ENCODE measurements at regions not wholly inside any gene's neighbourhood (a gene's known extent, or its start where the extent isn't known, plus 50 kb on each side); places are given as distances from the start of the nearest gene placed in this dataset.

DNA sequence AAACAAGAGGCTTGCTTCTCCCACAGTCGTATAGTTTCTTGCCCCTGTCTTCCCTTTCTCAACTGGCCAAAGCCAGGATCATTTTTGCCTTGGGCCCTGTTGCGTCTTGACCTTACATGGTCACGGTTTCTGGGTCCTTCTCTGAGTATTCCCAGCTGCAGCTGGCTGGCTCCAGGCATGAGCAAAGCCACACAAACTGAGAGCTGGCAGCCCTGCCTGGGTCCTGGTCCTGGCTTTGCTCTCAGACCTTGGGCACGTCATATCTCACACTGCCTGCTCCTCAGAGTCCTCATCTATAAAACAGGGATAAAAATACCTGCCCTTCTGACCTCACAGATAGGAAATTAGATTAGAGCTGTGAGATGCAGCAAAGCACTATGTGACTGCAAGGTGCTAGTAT is 277.6 kb downstream of the CBLN1 start:
- Histone ChIP-seq H3K9me3 (ENCODE audit: control insufficient read depth, insufficient read depth, low read length) (peaks cover 13% of the 10 kb centered on the region), H3K4me3 (ENCODE audit: low read depth, low read length) (no peak overlapping the region), H3K27ac (ENCODE audit: low read depth, low read length) (no peak overlapping the region), H3K27me3 (ENCODE audit: control insufficient read depth, insufficient read depth, low read length) (no peaks in the 10 kb centered on the region)
- ChIA-PET POLR2A (no interaction called here), CTCF (no interaction called here)
- no peak for DNase-seq (ENCODE audit: low read depth, low spot score)
- no peak for TF ChIP-seq CTCF (IDR thresholded peaks at IDR 0.05; ENCODE audit: low read depth, low read length)

GRCh38 chr16:49003022-49003421 is 278.6 kb downstream of the CBLN1 start:
- no peaks in the 10 kb centered on the region for H3K27me3 ChIP-seq (ENCODE audit: control insufficient read depth, insufficient read depth, low read length)
- H3K4me3 ChIP-seq (ENCODE audit: low read depth, low read length), result no peak overlapping the region
- no peak for TF ChIP-seq CTCF (IDR thresholded peaks at IDR 0.05; ENCODE audit: low read depth, low read length)
- peaks cover 13% of the 10 kb centered on the region for H3K9me3 ChIP-seq (ENCODE audit: control insufficient read depth, insufficient read depth, low read length)
- ChIA-PET POLR2A (no interaction called here), CTCF (no interaction called here)
- no peak for DNase-seq (ENCODE audit: low read depth, low spot score)
- H3K27ac ChIP-seq (ENCODE audit: low read depth, low read length), result no peak overlapping the region

DNA sequence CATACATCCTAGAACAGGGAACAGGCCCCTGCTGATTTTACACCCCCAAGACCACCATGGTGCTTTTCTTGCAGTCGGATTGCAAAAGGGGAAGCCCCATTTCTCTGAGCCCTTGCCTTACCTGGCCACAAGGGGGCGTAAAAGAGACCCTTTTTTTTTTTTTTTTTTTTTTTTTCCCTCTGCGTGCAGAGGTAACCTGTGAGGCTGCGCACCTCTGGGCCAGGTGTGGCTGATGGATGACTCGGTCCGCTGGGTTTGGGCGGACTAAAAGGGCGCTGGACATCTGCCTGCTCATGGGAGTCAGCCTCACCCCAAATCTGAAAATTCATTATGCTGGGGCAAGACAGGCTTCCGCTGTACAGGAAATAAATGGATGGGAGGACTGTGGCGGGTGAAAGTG is 281.0 kb downstream of the CBLN1 start:
- Histone ChIP-seq H3K27me3 (ENCODE audit: control insufficient read depth, insufficient read depth, low read length) (no peaks in the 10 kb centered on the region), H3K27ac (ENCODE audit: low read depth, low read length) (no peak overlapping the region), H3K9me3 (ENCODE audit: control insufficient read depth, insufficient read depth, low read length) (peaks cover 28% of the 10 kb centered on the region), H3K4me3 (ENCODE audit: low read depth, low read length) (no peak overlapping the region)
- TF ChIP-seq CTCF (IDR thresholded peaks at IDR 0.05; ENCODE audit: low read depth, low read length), result peak; percentile 31
- no peak for DNase-seq (ENCODE audit: low read depth, low spot score)
- CTCF ChIA-PET, result no interaction called here
- POLR2A ChIA-PET, result no interaction called here

DNA sequence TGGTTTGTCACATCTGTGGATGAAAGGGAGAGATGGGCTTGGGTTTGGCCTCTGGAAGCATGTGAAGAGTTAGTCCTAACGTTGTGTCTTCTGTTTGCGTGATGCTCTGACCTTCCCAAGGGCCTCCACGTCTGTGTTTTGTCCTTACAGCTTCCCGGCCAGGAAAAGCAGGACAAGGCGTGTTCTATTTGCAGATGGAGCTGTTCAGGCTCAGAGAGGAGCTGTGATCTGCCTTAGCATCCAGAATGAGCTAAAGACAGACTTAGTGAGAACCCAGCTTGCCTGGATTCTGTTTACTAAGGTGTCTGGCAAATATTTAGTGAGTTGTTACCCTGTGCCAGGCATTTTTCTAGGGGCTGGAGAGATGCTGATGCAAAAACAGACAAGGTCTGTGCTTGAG is 282.1 kb downstream of the CBLN1 start:
- no peaks in the 10 kb centered on the region for H3K27me3 ChIP-seq (ENCODE audit: control insufficient read depth, insufficient read depth, low read length)
- no peak for TF ChIP-seq CTCF (IDR thresholded peaks at IDR 0.05; ENCODE audit: low read depth, low read length)
- no peak for DNase-seq (ENCODE audit: low read depth, low spot score)
- POLR2A ChIA-PET, result no interaction called here
- no peak overlapping the region for H3K27ac ChIP-seq (ENCODE audit: low read depth, low read length)
- no peak overlapping the region for H3K4me3 ChIP-seq (ENCODE audit: low read depth, low read length)
- CTCF ChIA-PET, result no interaction called here
- peaks cover 24% of the 10 kb centered on the region for H3K9me3 ChIP-seq (ENCODE audit: control insufficient read depth, insufficient read depth, low read length)

GRCh38 chr16:48999044-48999443 is 282.6 kb downstream of the CBLN1 start:
- no peak for DNase-seq (ENCODE audit: low read depth, low spot score)
- Histone ChIP-seq H3K9me3 (ENCODE audit: control insufficient read depth, insufficient read depth, low read length) (peaks cover 24% of the 10 kb centered on the region), H3K4me3 (ENCODE audit: low read depth, low read length) (no peak overlapping the region), H3K27ac (ENCODE audit: low read depth, low read length) (no peak overlapping the region), H3K27me3 (ENCODE audit: control insufficient read depth, insufficient read depth, low read length) (no peaks in the 10 kb centered on the region)
- POLR2A ChIA-PET, result no interaction called here
- CTCF ChIA-PET, result no interaction called here
- TF ChIP-seq CTCF (IDR thresholded peaks at IDR 0.05; ENCODE audit: low read depth, low read length), result no peak
